Ovary (tissue), 3 donors: ENCODE measurements at regions not wholly inside any gene's neighbourhood (a gene's known extent, or its start where the extent isn't known, plus 50 kb on each side); places are given as distances from the start of the nearest gene placed in this dataset.

Experiments used
- CTCF ChIP-seq, 3 donors: fragments of 450-650 bp in 2 of 3; fragments of 200-600 bp in 1 of 3; IDR thresholded peaks; one replicate each; pipeline versions ENCODE4 v1.5.1 to v1.8.0; 2016 to 2022; ENCODE audit warnings: antibody characterized with exemption in 3 of 3, mild to moderate bottlenecking in 1 of 3
- EP300 ChIP-seq: sonication (generic); formaldehyde crosslinking; IDR thresholded peaks from one replicate; pipeline ENCODE4 v1.6.1; 2017; ENCODE audit warnings: antibody characterized with exemption
- POLR2A ChIP-seq: fragments of 450-650 bp; IDR thresholded peaks from one replicate; pipeline ENCODE4 v1.6.1; 2017; ENCODE audit warnings: antibody characterized with exemption, mild to moderate bottlenecking, moderate library complexity
- donor health status: DM: no; HTN: no; CAD: no.

GRCh38 chr10:47184724-47185330 lies 115.2 kb upstream of the GDF10 start:
- TF ChIP-seq CTCF (IDR thresholded peaks at IDR 0.05) (no peak), POLR2A (no peak), EP300 (no peak)
